K562 (cell line): ENCODE measurements at regions not wholly inside any gene's neighbourhood (a gene's known extent, or its start where the extent isn't known, plus 50 kb on each side); places are given as distances from the start of the nearest gene placed in this dataset.

Experiments used
- ATAC-seq: fragments of 200-7000 bp; cut with Tn5 transposase; 3 replicates; pipeline ENCODE4 v1.9.1; 2020; ENCODE audit warnings: moderate library complexity
- BruUV-seq: library from RNA; stranded (reverse); fragments of 400-500 nt; replicated peaks from 2 replicates; lab custom pipeline; 2021; lab: Mats Ljungman, UMichigan
- CTCF ChIA-PET: fragments of 300-600 bp; formaldehyde crosslinking; extraction: SDS; loops from one replicate; lab custom pipeline; 2021; ENCODE audit warnings: low intra/inter-chr PET ratio; lab: Yijun Ruan, JAX
- POLR2A ChIA-PET: fragments of 300-600, 350-650 bp; sonication (Branson Sonifier 250); formaldehyde crosslinking; extraction: SDS; loops from one replicate; lab custom pipeline; 2021; ENCODE audit warnings: antibody characterized with exemption, inconsistent platforms; lab: Yijun Ruan, JAX
- DNase-seq, 4 experiments: peaks; one replicate each; pipeline versions ENCODE4 v3.0.0 to v3.0.0-alpha.2; 2011 to 2018; ENCODE audit warnings: low spot score in 3 of 4, mixed read lengths in 3 of 4; ENCODE audit errors: extremely low read depth in 1 of 4
- FAIRE-seq: peaks from 2 replicates; lab custom pipeline; 2011; peaks lifted over from hg19 to GRCh38; lab: Jason Lieb, UNC
- H2AFZ ChIP-seq: 2 replicates; pipeline ENCODE4 v1.6.0; 2011; ENCODE audit warnings: low read depth, low read length, control low read depth, inconsistent platforms
- H3K27ac ChIP-seq: fragments of 200-600 bp; 3 replicates; pipeline ENCODE4 v1.8.0; 2011; ENCODE audit warnings: low read depth, mild to moderate bottlenecking, control low read depth, inconsistent platforms, low read length, moderate library complexity, mixed read lengths; ENCODE audit errors: extremely low read depth
- H3K27me3 ChIP-seq, 2 experiments: fragments of 300-600 bp in 1 of 2; 2 replicates in 1 of 2; 3 replicates in 1 of 2; pipeline versions ENCODE4 v1.6.0 to v1.8.0; 2011; ENCODE audit warnings: inconsistent platforms in 2 of 2, low read length in 2 of 2, mild to moderate bottlenecking in 1 of 2, mixed read lengths in 1 of 2, moderate library complexity in 1 of 2; ENCODE audit not compliant: control insufficient read depth in 2 of 2, insufficient read depth in 2 of 2
- H3K36me3 ChIP-seq: fragments of 300-600 bp; 3 replicates; pipeline ENCODE4 v1.8.0; 2011; ENCODE audit warnings: mild to moderate bottlenecking, low read length, inconsistent platforms; ENCODE audit not compliant: control insufficient read depth, insufficient read depth
- H3K4me1 ChIP-seq, 2 experiments: fragments of 200-600 bp in 1 of 2; replicated peaks in 1 of 2; 2 replicates in 1 of 2; 3 replicates in 1 of 2; pipeline versions ENCODE4 v1.5.1 to v1.8.0; 2011; ENCODE audit warnings: inconsistent platforms in 2 of 2, low read length in 2 of 2, mild to moderate bottlenecking in 1 of 2, mixed read lengths in 1 of 2, moderate library complexity in 1 of 2; ENCODE audit not compliant: control insufficient read depth in 2 of 2, insufficient read depth in 2 of 2
- H3K4me2 ChIP-seq: 2 replicates; pipeline ENCODE4 v1.6.1; 2011; ENCODE audit warnings: low read length, control low read depth, inconsistent platforms, mixed read lengths; ENCODE audit not compliant: insufficient read depth
- H3K4me3 ChIP-seq: fragments of 200-600 bp; sonication (generic), shearing (Covaris generic); 2 replicates; pipeline ENCODE4 v1.5.1; 2016; ENCODE audit warnings: control low read depth, inconsistent platforms
- H3K79me2 ChIP-seq: fragments of 200-600 bp; 3 replicates; pipeline ENCODE4 v1.8.0; 2011; ENCODE audit warnings: low read length, inconsistent platforms; ENCODE audit not compliant: control insufficient read depth, insufficient read depth
- H3K9ac ChIP-seq, 2 experiments: 2 replicates each; pipeline versions ENCODE4 v1.6.0 to v1.6.1; 2011; ENCODE audit warnings: low read depth in 2 of 2, low read length in 2 of 2, control low read depth in 1 of 2, inconsistent platforms in 1 of 2, mild to moderate bottlenecking in 1 of 2, mixed read lengths in 1 of 2; ENCODE audit not compliant: insufficient read depth in 1 of 2
- H3K9me1 ChIP-seq: one replicate; pipeline ENCODE4 v1.6.0; 2011; ENCODE audit warnings: inconsistent platforms, mild to moderate bottlenecking, low read length, moderate library complexity; ENCODE audit not compliant: control insufficient read depth, insufficient read depth
- H3K9me3 ChIP-seq: replicated peaks from 2 replicates; pipeline ENCODE4 v1.5.1; 2011; ENCODE audit warnings: low read depth, low read length, inconsistent platforms; ENCODE audit not compliant: control insufficient read depth, insufficient read depth
- H4K20me1 ChIP-seq: replicated peaks from 2 replicates; pipeline ENCODE4 v1.6.1; 2011; ENCODE audit warnings: low read length, inconsistent platforms, mixed read lengths; ENCODE audit not compliant: control insufficient read depth, insufficient read depth
- IFI16 ChIP-seq: fragments of 250-450 bp; sonication (Bioruptor Pico); IDR thresholded peaks from 2 replicates; pipeline ENCODE4 v2.1.2; 2022; ENCODE audit warnings: mild to moderate bottlenecking, inconsistent platforms
- PRMT5 ChIP-seq: sonication (generic); formaldehyde crosslinking; IDR thresholded peaks from 2 replicates; pipeline ENCODE4 v1.5.0; 2020; ENCODE audit warnings: missing genetic modification reagents
- RFX7 ChIP-seq: fragments of 250-450 bp; sonication (Bioruptor Pico); IDR thresholded peaks from 2 replicates; pipeline ENCODE4 v1.5.1; 2021; ENCODE audit warnings: mild to moderate bottlenecking
- THAP12 ChIP-seq: fragments of 250-450 bp; sonication (Bioruptor Pico); IDR thresholded peaks from 2 replicates; pipeline ENCODE4 v1.9.0; 2021; ENCODE audit warnings: mild to moderate bottlenecking, inconsistent platforms
- ZBTB11 ChIP-seq, 3 experiments: fragments of 200-800 bp in 1 of 3; fragments of 250-450 bp in 1 of 3; fragments of 450-650 bp in 1 of 3; sonication (Bioruptor Pico) in 1 of 3; sonication (Bioruptor generic) in 1 of 3; formaldehyde crosslinking in 1 of 3; IDR thresholded peaks; 2 replicates each; pipeline versions ENCODE4 v1.6.1 to v1.8.0; 2016 to 2022; ENCODE audit warnings: mild to moderate bottlenecking in 2 of 3, missing genetic modification characterization in 2 of 3, missing compliant biosample characterization in 1 of 3, moderate library complexity in 1 of 3
- ZNF449 ChIP-seq: fragments of 250-450 bp; sonication (Bioruptor Pico); IDR thresholded peaks from 2 replicates; pipeline ENCODE4 v1.8.0; 2022; ENCODE audit warnings: moderate library complexity, mild to moderate bottlenecking, inconsistent platforms
- WGBS: fragments of 100-300 bp; shearing (Covaris generic); methylation state at CpG from one replicate; pipeline ENCODE4 v1.1.6; 2016; ENCODE audit warnings: low coverage, mixed read lengths; ENCODE audit not compliant: insufficient coverage; ENCODE audit errors: missing lambda C conversion rate; 5-methylcytosine and 5-hydroxymethylcytosine counted together
- in situ Hi-C: fragments of 300-500 bp; cut with MboI; formaldehyde crosslinking; loops from 4 replicates; pipeline ENCODE4 v1.15.0; 2018; ENCODE audit warnings: inconsistent platforms, mixed read lengths
- intact Hi-C: fragments of 100-400 bp; cut with micrococcal nuclease; formaldehyde crosslinking; loops from 2 replicates; pipeline ENCODE4 v1.14.2; 2022

- H3K36me3 ChIP-seq = no peaks in the 10 kb centered on the region
- no peak for DNase-seq
- H3K79me2 ChIP-seq = no peaks in the 10 kb centered on the region
- POLR2A ChIA-PET = no interaction called here
- no peak for FAIRE-seq
- 0% methylated on average over 1 of the region's 1 CpG for WGBS
- no peaks in the 10 kb centered on the region for H4K20me1 ChIP-seq
- H3K4me3 ChIP-seq = no peak overlapping the region
- no peak overlapping the region for H2AFZ ChIP-seq
- no peaks in the 10 kb centered on the region for H3K9me1 ChIP-seq
- no peak for TF ChIP-seq PRMT5
- no peak for TF ChIP-seq THAP12
- no peak for TF ChIP-seq IFI16 (CRISPR knock-in tag)
- no peak for TF ChIP-seq ZNF449 (CRISPR knock-in tag)
- no peak for TF ChIP-seq ZBTB11 (CRISPR knock-in tag; IDR thresholded peaks at IDR 0.05)
- TF ChIP-seq RFX7 = no peak
- CTCF ChIA-PET = no interaction called here
- ATAC-seq = no peak
- H3K9me3 ChIP-seq = no peaks in the 10 kb centered on the region
- no peak overlapping the region for H3K4me2 ChIP-seq
- BruUV-seq = no TSS peak
- intact Hi-C loops = no loop called here
- H3K9ac ChIP-seq = no peak overlapping the region
- H3K4me1 ChIP-seq = no peaks in the 10 kb centered on the region
- H3K27me3 ChIP-seq = no peaks in the 10 kb centered on the region; a peak in 1 of 5 replicates
- in situ Hi-C loops = no loop called here
- H3K27ac ChIP-seq = no peak overlapping the region
These were observed 144.1 kb downstream of the CD47 start for GRCh38 chr3:107946700-107947099.
